Esophagus squamous epithelium (tissue), 5 donors: ENCODE measurements at regions not wholly inside any gene's neighbourhood (a gene's known extent, or its start where the extent isn't known, plus 50 kb on each side); places are given as distances from the start of the nearest gene placed in this dataset.

Source experiments
- DNase-seq: peaks from one replicate; lab custom pipeline; 2025; lab: John Stamatoyannopoulos, UW
- H3K27ac ChIP-seq, 4 donors: fragments of 200-600 bp; sonication (generic); one replicate each; pipeline ENCODE4 v1.5.1; 2016 to 2019; ENCODE audit warnings: mild to moderate bottlenecking in 1 of 4
- H3K27me3 ChIP-seq, 4 donors: fragments of 200-600 bp; sonication (generic); 1 replicate in 3 of 4; 2 replicates in 1 of 4; pipeline versions ENCODE4 v1.5.1 to v1.6.0; 2017 to 2021; ENCODE audit warnings: antibody characterized with exemption in 1 of 4
- H3K36me3 ChIP-seq, 3 donors: fragments of 200-600 bp; sonication (generic); one replicate each; pipeline ENCODE4 v1.5.1; 2016 to 2019
- H3K4me1 ChIP-seq, 3 donors: fragments of 200-600 bp; sonication (generic); one replicate each; pipeline ENCODE4 v1.5.1; 2017 to 2019
- H3K4me3 ChIP-seq, 4 donors: fragments of 200-600 bp; sonication (generic); 1 replicate in 3 of 4; 2 replicates in 1 of 4; pipeline ENCODE4 v1.5.1; 2016 to 2019; ENCODE audit warnings: mild to moderate bottlenecking in 2 of 4, moderate library complexity in 1 of 4
- H3K9me3 ChIP-seq, 3 donors: fragments of 200-600 bp; sonication (generic); one replicate each; pipeline ENCODE4 v1.5.1; 2016 to 2019
- POLR2A ChIP-seq, 4 donors: fragments of 450-650 bp; IDR thresholded peaks; one replicate each; pipeline ENCODE4 v1.6.1; 2017; ENCODE audit warnings: antibody characterized with exemption in 4 of 4, mild to moderate bottlenecking in 4 of 4, moderate library complexity in 3 of 4
- WGBS, 2 donors: methylation state at CpG; one replicate each; pipeline ENCODE4 v1.1.5; 2018; 5-methylcytosine and 5-hydroxymethylcytosine counted together
- intact Hi-C: fragments of 100-400 bp; cut with DNase I; formaldehyde crosslinking; loops from one replicate; pipeline ENCODE4 v1.15.0; 2022
- TF ChIP-seq, protein P1 (sequence below), 6 experiments: fragments of 450-650 bp in 4 of 6; fragments of 200-600 bp in 2 of 6; sonication (generic) in 2 of 6; IDR thresholded peaks; one replicate each; pipeline ENCODE4 v1.5.1; 2016 to 2019; ENCODE audit warnings: antibody characterized with exemption in 6 of 6, mild to moderate bottlenecking in 4 of 6, moderate library complexity in 4 of 6
- donor health status: DM: yes; HTN: yes; CAD: no.

DNA sequence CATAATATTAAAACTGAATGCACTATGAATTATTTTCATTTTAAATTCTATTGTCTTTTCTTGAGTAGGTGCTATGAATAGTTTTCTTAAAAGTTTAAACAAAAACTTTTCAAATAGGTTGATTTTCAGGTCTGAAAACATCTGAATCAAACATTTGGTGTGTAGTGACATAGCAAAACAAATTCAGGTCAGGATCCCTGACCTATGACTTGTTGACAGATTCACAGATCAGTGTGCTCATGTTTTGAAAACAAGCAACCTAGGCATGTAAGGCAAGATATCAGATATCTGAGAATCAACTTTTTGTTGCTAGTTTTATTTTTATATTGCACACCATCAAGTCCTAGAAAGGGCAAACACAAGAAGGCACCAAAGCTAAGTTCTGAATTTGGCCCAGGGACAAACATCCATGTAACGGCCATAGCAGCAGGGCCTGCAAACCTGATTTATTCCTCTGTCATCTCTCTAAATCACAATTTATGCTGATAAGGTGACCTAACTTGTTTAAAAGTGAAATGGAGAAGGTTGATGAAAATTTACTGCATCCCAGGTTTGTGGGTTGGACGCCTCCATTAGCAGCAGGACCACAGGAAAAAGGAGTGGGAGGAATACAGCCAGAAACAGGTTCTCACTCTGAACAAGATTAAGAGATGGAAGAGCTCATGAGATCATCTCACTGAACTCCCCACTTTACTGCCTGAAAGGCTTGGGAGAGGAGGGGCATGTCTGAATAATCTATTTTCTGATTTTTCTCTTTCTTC is 337.7 kb downstream of the KCNRG start:
- no peaks in the 10 kb centered on the region for H3K9me3 ChIP-seq
- no peak for DNase-seq
- H3K27me3 ChIP-seq, result peaks cover 0 to 5% (median 0%) of the 10 kb centered on the region in 4 donors
- WGBS, 2 donors, result 92% methylated on average over 2 of the region's 2 CpGs
- peaks cover 0 to 26% (median 9%) of the 10 kb centered on the region in 3 donors for H3K4me1 ChIP-seq
- intact Hi-C loops, result no loop called here
- no peak overlapping the region for H3K27ac ChIP-seq
- no peak overlapping the region for H3K4me3 ChIP-seq
- TF ChIP-seq, protein P1, sequence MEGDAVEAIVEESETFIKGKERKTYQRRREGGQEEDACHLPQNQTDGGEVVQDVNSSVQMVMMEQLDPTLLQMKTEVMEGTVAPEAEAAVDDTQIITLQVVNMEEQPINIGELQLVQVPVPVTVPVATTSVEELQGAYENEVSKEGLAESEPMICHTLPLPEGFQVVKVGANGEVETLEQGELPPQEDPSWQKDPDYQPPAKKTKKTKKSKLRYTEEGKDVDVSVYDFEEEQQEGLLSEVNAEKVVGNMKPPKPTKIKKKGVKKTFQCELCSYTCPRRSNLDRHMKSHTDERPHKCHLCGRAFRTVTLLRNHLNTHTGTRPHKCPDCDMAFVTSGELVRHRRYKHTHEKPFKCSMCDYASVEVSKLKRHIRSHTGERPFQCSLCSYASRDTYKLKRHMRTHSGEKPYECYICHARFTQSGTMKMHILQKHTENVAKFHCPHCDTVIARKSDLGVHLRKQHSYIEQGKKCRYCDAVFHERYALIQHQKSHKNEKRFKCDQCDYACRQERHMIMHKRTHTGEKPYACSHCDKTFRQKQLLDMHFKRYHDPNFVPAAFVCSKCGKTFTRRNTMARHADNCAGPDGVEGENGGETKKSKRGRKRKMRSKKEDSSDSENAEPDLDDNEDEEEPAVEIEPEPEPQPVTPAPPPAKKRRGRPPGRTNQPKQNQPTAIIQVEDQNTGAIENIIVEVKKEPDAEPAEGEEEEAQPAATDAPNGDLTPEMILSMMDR (IDR thresholded peaks at IDR 0.05), result no peak
- no peak for TF ChIP-seq POLR2A (IDR thresholded peaks at IDR 0.05)
- no peaks in the 10 kb centered on the region for H3K36me3 ChIP-seq

DNA sequence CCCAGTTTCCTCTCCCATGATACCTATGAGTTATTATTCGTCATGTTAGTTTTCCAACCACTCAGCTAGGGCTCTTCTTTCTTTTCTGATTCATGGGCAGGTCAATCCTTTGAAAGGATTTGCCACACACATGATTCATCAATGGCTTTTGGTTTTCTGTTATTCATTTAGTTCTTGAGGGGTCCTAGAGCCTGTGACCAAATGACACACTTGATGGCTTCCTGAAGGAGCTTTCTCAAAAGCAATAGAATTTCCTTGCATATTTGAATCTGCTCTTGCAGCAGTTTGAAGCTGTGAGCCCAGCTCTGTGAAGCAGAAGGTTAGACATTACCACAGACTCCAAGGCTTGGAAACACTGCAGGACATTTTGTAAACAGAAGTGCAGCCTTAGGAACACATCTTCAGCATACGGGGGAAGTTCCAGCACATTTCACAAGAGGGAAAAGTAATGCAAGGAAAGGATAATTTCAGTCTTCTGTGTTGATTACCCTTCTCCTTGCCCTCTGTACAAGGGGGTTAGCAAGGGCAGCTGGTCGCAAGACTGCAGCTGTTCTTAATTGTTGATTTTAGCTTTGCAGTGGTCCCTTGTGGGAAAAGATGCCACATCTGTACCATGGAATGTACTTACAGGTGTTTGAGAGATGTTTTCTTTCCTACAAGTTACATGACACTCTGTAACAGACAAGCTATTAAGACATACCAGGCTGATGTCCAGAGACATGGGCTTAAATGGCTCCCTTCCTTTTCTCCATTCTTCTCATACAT is 338.6 kb downstream of the KCNRG start:
- H3K4me3 ChIP-seq, result no peak overlapping the region
- intact Hi-C loops, result no loop called here
- peaks cover 0 to 2% (median 0%) of the 10 kb centered on the region in 4 donors for H3K27me3 ChIP-seq
- no peaks in the 10 kb centered on the region for H3K36me3 ChIP-seq
- 73 to 82% methylated on average over 3 of the region's 3 CpGs for WGBS, 2 donors
- H3K27ac ChIP-seq, result peak overlapping the region in 1 of 4 donors; percentile 22
- no peak for DNase-seq
- H3K9me3 ChIP-seq, result no peaks in the 10 kb centered on the region
- TF ChIP-seq POLR2A (IDR thresholded peaks at IDR 0.05), result no peak
- TF ChIP-seq, protein P1 (IDR thresholded peaks at IDR 0.05), result no peak
- peaks cover 0 to 35% (median 15%) of the 10 kb centered on the region in 3 donors for H3K4me1 ChIP-seq

DNA sequence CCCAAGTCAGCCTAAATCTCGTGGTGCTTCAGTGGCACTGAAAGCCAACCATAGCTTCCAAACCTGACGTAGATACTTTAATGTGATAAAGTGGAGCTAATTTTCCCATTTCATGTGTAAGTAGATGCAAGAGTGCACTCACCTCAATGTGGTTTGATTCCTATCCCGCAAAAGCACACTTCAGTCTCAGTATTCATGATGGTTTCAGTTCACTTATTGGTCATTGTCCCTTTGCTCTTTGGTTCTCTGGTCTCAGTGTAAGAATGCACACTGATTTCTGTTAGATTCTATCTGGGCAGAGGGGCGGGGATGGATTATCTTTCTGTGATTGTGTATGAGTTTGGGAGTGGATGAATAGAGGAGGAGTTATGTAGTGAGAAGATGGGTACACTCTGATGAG is 340.6 kb downstream of the KCNRG start:
- Histone ChIP-seq H3K36me3 (no peaks in the 10 kb centered on the region), H3K27me3 (no peaks in the 10 kb centered on the region), H3K4me1 (peaks cover 0 to 38% (median 15%) of the 10 kb centered on the region in 3 donors), H3K4me3 (no peak overlapping the region), H3K27ac (no peak overlapping the region), H3K9me3 (no peaks in the 10 kb centered on the region)
- no peak for DNase-seq
- 75 to 95% methylated on average over 4 of the region's 4 CpGs for WGBS, 2 donors
- intact Hi-C loops, result no loop called here
- no peak for TF ChIP-seq POLR2A (IDR thresholded peaks at IDR 0.05)
- TF ChIP-seq, protein P1 (IDR thresholded peaks at IDR 0.05), result no peak

DNA sequence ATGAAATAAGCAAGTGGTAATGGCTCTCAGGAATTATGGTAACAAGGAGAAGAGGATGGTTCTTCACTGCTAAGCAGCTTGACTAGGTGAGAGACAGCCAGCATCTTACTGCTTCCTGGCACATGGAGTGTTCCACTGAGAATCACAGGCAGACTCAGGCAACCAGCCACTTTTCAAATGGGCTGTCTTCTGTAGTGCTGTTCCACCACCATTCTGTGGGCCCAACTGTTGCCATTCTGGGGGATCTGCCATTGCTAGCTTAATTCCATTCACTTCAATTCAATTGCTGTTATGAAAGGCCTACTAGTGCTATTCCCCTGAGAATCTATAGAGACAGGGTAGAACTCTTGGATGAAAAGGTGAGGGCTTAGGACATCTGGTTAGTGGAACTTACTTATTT is 341.9 kb downstream of the KCNRG start:
- Histone ChIP-seq H3K27ac (no peak overlapping the region), H3K36me3 (no peaks in the 10 kb centered on the region), H3K4me3 (no peak overlapping the region), H3K9me3 (no peaks in the 10 kb centered on the region), H3K27me3 (no peaks in the 10 kb centered on the region), H3K4me1 (peaks cover 0 to 38% (median 15%) of the 10 kb centered on the region in 3 donors)
- no peak for TF ChIP-seq POLR2A (IDR thresholded peaks at IDR 0.05)
- TF ChIP-seq, protein P1 (IDR thresholded peaks at IDR 0.05), result no peak
- intact Hi-C loops, result no loop called here
- DNase-seq, result no peak

DNA sequence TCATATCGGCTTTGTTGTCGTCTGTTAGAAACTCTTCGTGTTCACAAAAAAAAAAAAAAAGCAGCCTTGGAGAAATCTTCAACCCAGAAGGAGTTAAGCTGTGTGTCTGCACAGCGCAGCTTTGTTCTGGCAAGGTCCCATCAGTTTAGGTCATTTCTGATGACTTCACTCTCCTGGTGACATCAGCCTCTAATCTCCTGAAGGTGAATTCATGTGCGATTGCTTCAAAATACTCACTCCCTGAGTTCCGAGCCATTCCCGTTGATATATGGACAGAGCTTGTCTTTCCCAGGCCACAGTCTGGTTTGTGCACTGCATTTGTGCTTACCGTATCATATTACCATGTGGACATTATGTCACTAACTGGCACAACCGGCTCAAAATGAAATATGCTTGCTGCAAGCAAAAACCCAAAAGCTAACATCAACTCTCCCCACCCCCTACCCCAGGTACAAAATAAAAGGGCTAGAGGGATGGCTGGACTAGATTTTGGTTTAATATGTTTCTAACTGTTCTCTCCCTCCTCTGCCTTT is 342.4 kb downstream of the KCNRG start:
- Histone ChIP-seq H3K9me3 (no peaks in the 10 kb centered on the region), H3K36me3 (no peaks in the 10 kb centered on the region), H3K27ac (peak overlapping the region in 2 of 4 donors; percentile 21 to 45), H3K27me3 (no peaks in the 10 kb centered on the region), H3K4me1 (peaks cover 0 to 38% (median 15%) of the 10 kb centered on the region in 3 donors), H3K4me3 (no peak overlapping the region)
- intact Hi-C loops, result no loop called here
- 62 to 77% methylated on average over 8 to 9 of the region's 9 CpGs for WGBS, 2 donors
- no peak for DNase-seq
- TF ChIP-seq POLR2A (IDR thresholded peaks at IDR 0.05), result no peak
- TF ChIP-seq, protein P1 (IDR thresholded peaks at IDR 0.05), result no peak
